ENCODE measurements at regions not wholly inside any gene's neighbourhood (a gene's known extent, or its start where the extent isn't known, plus 50 kb on each side); places are given as distances from the start of the nearest gene placed in this dataset.
"Not testable (repeated sequence)": the region's sequence is repeated elsewhere in the genome, so short reads cannot be mapped to it uniquely, and the experiment has no call there.

GRCh38 chr3:8353364-8353763 lies 148.3 kb upstream of the LMCD1 start:
- DNase-seq (ENCODE audit: low read depth) = no peak

GRCh38 chr3:8355346-8355745 lies 146.3 kb upstream of the LMCD1 start:
- no peak for DNase-seq (ENCODE audit: low read depth)

- not testable (repeated sequence) for DNase-seq (ENCODE audit: low read depth)
Observed at GRCh38 chr3:8356066-8356465, 145.6 kb upstream of the LMCD1 start.

- DNase-seq (ENCODE audit: low read depth) = no peak
Observed at GRCh38 chr3:8357859-8358258, 143.8 kb upstream of the LMCD1 start.

GRCh38 chr3:8359133-8359532 lies 142.5 kb upstream of the LMCD1 start:
- DNase-seq (ENCODE audit: low read depth) = no peak

- no peak for DNase-seq (ENCODE audit: low read depth)
Observed at GRCh38 chr3:8363200-8363599, 138.4 kb upstream of the LMCD1 start.

- no peak for DNase-seq (ENCODE audit: low read depth)
Observed at GRCh38 chr3:8365541-8365940, 136.1 kb upstream of the LMCD1 start.

- DNase-seq (ENCODE audit: low read depth) = no peak
Observed at GRCh38 chr3:8366219-8366810, 135.3 kb upstream of the LMCD1 start.

GRCh38 chr3:8368598-8368997 lies 133.0 kb upstream of the LMCD1 start:
- no peak for DNase-seq (ENCODE audit: low read depth)

- no peak for DNase-seq (ENCODE audit: low read depth)
Observed at GRCh38 chr3:8369638-8370037, 132.0 kb upstream of the LMCD1 start.

GRCh38 chr3:8371085-8371551 lies 130.5 kb upstream of the LMCD1 start:
- DNase-seq (ENCODE audit: low read depth) = no peak

- no peak for DNase-seq (ENCODE audit: low read depth)
Observed at GRCh38 chr3:8371960-8372463, 129.6 kb upstream of the LMCD1 start.

GRCh38 chr3:8380904-8381704 lies 120.5 kb upstream of the LMCD1 start:
- no peak for DNase-seq (ENCODE audit: low read depth)

- no peak for DNase-seq (ENCODE audit: low read depth)
Observed at GRCh38 chr3:8385848-8386620, 115.6 kb upstream of the LMCD1 start.

GRCh38 chr3:8387571-8387970 lies 114.1 kb upstream of the LMCD1 start:
- no peak for DNase-seq (ENCODE audit: low read depth)

- DNase-seq (ENCODE audit: low read depth) = no peak
Observed at GRCh38 chr3:8399686-8400085, 101.9 kb upstream of the LMCD1 start.

GRCh38 chr3:8400911-8401310 lies 100.7 kb upstream of the LMCD1 start:
- DNase-seq (ENCODE audit: low read depth) = no peak

GRCh38 chr3:8403996-8404395 lies 97.6 kb upstream of the LMCD1 start:
- no peak for DNase-seq (ENCODE audit: low read depth)

- no peak for DNase-seq (ENCODE audit: low read depth)
Observed at GRCh38 chr3:8405144-8405543, 96.5 kb upstream of the LMCD1 start.

- no peak for DNase-seq (ENCODE audit: low read depth)
Observed at GRCh38 chr3:8406479-8406878, 95.1 kb upstream of the LMCD1 start.

- DNase-seq (ENCODE audit: low read depth) = no peak
Observed at GRCh38 chr3:8413337-8413926, 88.2 kb upstream of the LMCD1 start.

GRCh38 chr3:8416965-8417364 lies 84.7 kb upstream of the LMCD1 start:
- DNase-seq (ENCODE audit: low read depth) = no peak
